BE2C (cell line): ENCODE measurements at regions not wholly inside any gene's neighbourhood (a gene's known extent, or its start where the extent isn't known, plus 50 kb on each side); places are given as distances from the start of the nearest gene placed in this dataset.

Experiments used
- DNase-seq: peaks from one replicate; pipeline ENCODE4 v3.0.0-alpha.2; 2020
- H3K27me3 ChIP-seq: fragments of 250-450 bp; sonication (Bioruptor Pico); 2 replicates; pipeline ENCODE4 v1.5.1; 2020; ENCODE audit warnings: mild to moderate bottlenecking
- H3K36me3 ChIP-seq: fragments of 250-450 bp; sonication (Bioruptor Pico); 2 replicates; pipeline ENCODE4 v1.5.1; 2020; ENCODE audit warnings: mild to moderate bottlenecking
- H3K4me1 ChIP-seq: fragments of 250-450 bp; sonication (Bioruptor Pico); 2 replicates; pipeline ENCODE4 v1.5.1; 2020
- H3K4me3 ChIP-seq: 2 replicates; pipeline ENCODE4 v1.5.1; 2011; ENCODE audit warnings: low read depth, low read length
- H3K9me3 ChIP-seq: fragments of 250-450 bp; sonication (Bioruptor Pico); 2 replicates; pipeline ENCODE4 v1.5.1; 2020
- TF ChIP-seq, protein P1 (sequence below): IDR thresholded peaks from 2 replicates; pipeline ENCODE4 v1.5.1; 2012; ENCODE audit warnings: mild to moderate bottlenecking, low read depth, low read length

DNA sequence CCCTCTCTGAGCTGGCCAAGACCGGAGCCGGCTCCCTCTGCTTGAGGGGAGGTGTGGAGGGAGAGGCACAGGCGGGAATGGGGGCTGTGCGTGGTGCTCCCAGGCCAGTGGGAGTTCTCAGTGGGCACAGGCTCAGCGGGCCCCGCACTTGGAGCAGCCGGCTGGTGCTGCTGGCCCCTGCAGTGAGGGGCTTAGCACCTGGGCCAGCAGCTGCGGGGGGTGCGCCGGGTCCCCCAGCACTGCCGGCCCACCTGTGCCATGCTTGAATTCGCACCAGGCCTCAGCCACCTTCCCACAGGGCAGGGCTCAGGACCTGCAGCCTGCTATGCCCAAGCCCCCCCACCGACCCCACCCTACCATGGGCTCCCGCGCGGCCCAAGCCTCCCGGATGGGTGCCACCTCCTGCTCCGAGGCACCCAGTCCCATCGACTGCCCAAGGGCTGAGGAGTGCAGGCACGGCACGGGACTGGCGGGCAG lies 602.5 kb downstream of the KCTD8 start:
- Histone ChIP-seq H3K36me3 (no peaks in the 10 kb centered on the region), H3K4me3 (no peak overlapping the region), H3K27me3 (no peaks in the 10 kb centered on the region), H3K4me1 (no peaks in the 10 kb centered on the region), H3K9me3 (no peaks in the 10 kb centered on the region)
- TF ChIP-seq, protein P1, sequence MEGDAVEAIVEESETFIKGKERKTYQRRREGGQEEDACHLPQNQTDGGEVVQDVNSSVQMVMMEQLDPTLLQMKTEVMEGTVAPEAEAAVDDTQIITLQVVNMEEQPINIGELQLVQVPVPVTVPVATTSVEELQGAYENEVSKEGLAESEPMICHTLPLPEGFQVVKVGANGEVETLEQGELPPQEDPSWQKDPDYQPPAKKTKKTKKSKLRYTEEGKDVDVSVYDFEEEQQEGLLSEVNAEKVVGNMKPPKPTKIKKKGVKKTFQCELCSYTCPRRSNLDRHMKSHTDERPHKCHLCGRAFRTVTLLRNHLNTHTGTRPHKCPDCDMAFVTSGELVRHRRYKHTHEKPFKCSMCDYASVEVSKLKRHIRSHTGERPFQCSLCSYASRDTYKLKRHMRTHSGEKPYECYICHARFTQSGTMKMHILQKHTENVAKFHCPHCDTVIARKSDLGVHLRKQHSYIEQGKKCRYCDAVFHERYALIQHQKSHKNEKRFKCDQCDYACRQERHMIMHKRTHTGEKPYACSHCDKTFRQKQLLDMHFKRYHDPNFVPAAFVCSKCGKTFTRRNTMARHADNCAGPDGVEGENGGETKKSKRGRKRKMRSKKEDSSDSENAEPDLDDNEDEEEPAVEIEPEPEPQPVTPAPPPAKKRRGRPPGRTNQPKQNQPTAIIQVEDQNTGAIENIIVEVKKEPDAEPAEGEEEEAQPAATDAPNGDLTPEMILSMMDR, result no peak
- DNase-seq, result no peak

DNA sequence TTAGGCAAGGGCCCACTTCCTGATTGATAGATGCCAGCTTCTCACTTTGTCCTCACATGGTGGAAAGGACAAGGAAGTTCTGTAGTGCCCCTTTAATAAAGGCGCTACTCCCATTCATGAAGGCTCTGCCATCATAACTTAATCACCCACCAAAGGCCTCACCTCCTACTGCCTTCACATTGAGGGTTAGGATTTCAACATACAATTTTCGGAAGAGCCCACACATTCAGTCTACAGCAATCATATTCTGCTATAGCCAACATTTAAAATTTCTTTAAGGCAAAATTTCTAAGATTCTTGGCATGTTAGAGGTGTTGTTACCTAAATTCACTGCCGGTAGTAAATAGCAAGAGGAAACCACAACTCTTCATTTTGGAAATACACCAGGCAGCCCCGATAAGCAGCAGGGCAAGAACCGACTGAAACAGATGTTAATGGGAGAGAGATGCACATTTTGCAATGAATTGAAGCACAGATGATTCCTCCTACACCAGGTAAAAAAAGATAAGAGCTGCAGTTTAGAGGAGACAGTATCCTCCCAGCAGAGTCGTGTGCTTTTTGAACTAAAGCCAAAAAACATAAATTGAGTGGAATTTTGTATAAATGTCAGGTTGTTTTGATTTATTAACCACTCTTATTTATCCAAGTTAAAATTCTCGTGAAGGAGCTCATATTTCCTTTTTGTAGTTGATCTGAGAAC lies 594.9 kb downstream of the KCTD8 start:
- no peak for DNase-seq

DNA sequence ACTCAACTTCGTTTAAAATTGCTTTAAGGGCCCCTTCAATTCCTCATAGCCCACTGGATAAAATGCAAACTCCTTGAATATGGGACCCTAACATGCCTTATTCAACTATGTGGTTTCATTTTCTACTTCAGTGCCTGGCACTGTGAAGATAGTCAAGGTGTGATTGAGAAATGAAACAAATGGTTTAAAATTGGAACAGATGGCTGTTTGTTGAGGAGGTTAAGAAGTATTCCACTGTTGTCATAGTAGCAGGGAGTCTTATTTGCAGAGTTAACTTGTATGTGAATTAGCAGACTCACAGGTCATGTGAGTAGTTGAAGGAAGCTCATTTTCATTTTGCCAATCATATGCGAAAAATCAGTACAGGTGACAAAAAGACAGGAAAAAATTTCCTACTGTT lies 593.3 kb downstream of the KCTD8 start:
- TF ChIP-seq, protein P1, result no peak
- Histone ChIP-seq H3K9me3 (no peaks in the 10 kb centered on the region), H3K27me3 (no peaks in the 10 kb centered on the region), H3K4me1 (no peaks in the 10 kb centered on the region), H3K36me3 (no peaks in the 10 kb centered on the region), H3K4me3 (no peak overlapping the region)
- no peak for DNase-seq

More for the DNA sequence above, 594.9 kb downstream of the KCTD8 start:
- no peak overlapping the region for H3K4me3 ChIP-seq
- TF ChIP-seq, protein P1, result no peak
- H3K4me1 ChIP-seq, result no peaks in the 10 kb centered on the region
- no peaks in the 10 kb centered on the region for H3K36me3 ChIP-seq
- no peaks in the 10 kb centered on the region for H3K27me3 ChIP-seq
- H3K9me3 ChIP-seq, result no peaks in the 10 kb centered on the region

DNA sequence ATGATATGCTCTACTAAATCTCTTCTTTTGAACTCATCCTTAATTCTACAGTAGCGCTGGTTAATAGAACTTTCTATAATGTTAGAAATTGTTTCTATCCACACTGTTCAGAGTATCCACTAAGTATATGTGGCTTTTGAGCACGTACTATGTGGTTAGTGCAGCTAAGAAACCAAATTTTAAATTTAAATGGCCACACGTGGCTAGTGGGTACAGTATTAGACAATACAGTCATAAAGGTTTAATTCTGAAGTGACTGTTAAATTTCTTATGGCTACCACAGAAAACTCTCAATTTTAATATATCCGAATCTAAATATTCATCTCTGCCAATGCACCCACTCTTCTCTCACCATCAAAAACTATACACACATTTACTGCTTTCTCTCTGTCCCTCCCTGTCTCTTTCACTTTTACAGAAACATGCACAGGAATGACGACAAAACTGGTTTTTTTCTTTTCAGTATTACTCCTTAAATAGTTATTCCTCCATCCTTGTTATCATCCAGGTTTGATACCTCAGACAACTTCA lies 583.9 kb downstream of the KCTD8 start:
- DNase-seq, result no peak
- no peak overlapping the region for H3K4me3 ChIP-seq
- H3K27me3 ChIP-seq, result no peaks in the 10 kb centered on the region
- no peaks in the 10 kb centered on the region for H3K36me3 ChIP-seq
- TF ChIP-seq, protein P1, result no peak
- no peaks in the 10 kb centered on the region for H3K4me1 ChIP-seq
- no peaks in the 10 kb centered on the region for H3K9me3 ChIP-seq

DNA sequence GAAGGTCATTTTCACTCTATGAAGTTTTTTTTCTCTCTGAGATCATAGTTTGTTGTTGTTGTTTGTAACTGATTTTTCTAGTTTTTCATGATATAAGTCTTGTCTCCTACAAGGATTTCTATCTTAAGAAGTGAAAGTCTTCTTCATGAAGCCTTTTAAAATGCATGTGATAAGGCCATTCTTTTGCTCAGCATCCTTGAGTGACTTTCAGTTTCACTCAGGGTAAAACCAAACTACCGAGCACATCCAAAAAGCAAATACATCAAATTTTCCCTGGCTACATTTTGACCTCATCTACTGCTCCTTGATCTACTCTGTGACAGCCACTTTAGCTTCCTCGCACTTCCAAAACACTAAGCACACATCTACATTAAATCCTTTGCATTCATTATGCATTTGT lies 580.7 kb downstream of the KCTD8 start:
- no peak overlapping the region for H3K4me3 ChIP-seq

DNA sequence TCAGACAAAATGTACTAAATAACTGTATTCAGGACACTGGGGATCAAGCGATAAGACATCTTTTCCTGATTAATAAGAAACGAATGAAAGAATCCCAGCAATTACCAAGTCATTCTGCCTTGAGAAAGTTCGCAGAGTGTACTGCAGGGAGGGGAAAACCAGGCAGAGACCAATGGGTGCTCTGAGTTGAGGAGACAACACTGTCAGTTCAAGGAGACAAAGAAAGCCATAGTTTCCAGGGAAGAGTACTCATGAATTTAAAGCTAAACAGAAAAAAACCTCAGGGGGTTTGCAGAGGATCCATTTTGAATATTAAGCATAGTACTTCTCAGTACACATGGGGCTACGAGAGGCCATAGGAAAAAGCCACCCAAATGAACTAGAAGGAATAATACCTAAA lies 573.0 kb downstream of the KCTD8 start:
- TF ChIP-seq, protein P1, result no peak
- DNase-seq, result no peak
- no peaks in the 10 kb centered on the region for H3K27me3 ChIP-seq
- H3K9me3 ChIP-seq, result no peaks in the 10 kb centered on the region
- H3K4me3 ChIP-seq, result no peak overlapping the region
- no peaks in the 10 kb centered on the region for H3K4me1 ChIP-seq
- no peaks in the 10 kb centered on the region for H3K36me3 ChIP-seq

More for the DNA sequence above, 580.7 kb downstream of the KCTD8 start:
- Histone ChIP-seq H3K4me1 (no peaks in the 10 kb centered on the region), H3K27me3 (no peaks in the 10 kb centered on the region), H3K36me3 (no peaks in the 10 kb centered on the region), H3K9me3 (no peaks in the 10 kb centered on the region)
- TF ChIP-seq, protein P1, result no peak
- no peak for DNase-seq
